ENCODE measurements at regions not wholly inside any gene's neighbourhood (a gene's known extent, or its start where the extent isn't known, plus 50 kb on each side); places are given as distances from the start of the nearest gene placed in this dataset.

DNA sequence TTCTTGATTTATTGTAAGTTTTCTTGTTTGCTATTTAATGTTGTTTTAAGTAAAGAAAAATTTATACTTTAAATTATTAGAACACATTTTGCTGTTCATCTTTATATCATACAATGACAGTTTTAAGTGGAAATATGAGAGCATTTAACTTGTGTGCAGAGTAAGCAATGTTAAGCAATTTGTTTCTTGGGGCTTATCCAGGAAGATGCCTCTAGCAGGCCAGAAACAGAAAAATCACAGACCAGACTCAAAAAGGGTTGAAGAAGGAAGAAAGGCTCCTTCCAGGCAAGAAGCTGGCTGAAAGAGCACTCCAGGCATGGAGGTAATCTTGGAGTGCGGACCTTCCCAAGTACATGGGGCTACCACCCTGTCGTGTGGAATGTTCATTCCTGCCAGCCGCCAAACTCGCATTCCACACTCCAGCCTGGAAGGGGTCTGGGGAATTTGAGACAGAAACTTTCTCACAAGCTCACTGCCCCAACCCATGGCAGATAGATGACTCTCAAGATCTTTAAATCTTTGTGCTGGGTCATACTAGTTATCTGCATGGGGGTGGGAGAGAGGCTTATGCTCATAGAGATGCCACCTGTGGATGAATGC is 1521.3 kb upstream of the AGA start:
- ATAC-seq (no peak), FAIRE-seq (no peak), DNase-seq (ENCODE audit: low spot score) (no peak)
- no peak overlapping the region for H3K4me3 ChIP-seq (replicated peaks in 1 of 3; ENCODE audit: insufficient read depth in 1 of 3, low read depth in 2 of 3, low read length in 3 of 3)
- CTCF ChIA-PET (ENCODE audit: low intra/inter-chr PET ratio, low total read pairs), result no interaction called here
- POLR2A ChIA-PET, result no interaction called here
- no peak overlapping the region for H3K27ac ChIP-seq (ENCODE audit: extremely low read length, insufficient read depth, low read length)
- H3K36me3 ChIP-seq (replicated peaks in 1 of 2; ENCODE audit: control insufficient read depth in 1 of 2, insufficient read depth in 2 of 2, low read length in 2 of 2), result no peaks in the 10 kb centered on the region; a peak in 1 of 5 replicates
- no peak overlapping the region for H2AFZ ChIP-seq (ENCODE audit: low read length)
- no peak overlapping the region for H3K4me2 ChIP-seq (ENCODE audit: low read depth, low read length)
- H3K9me3 ChIP-seq (ENCODE audit: low read length), result peaks cover 57% of the 10 kb centered on the region
- no peaks in the 10 kb centered on the region for H3K79me2 ChIP-seq (ENCODE audit: insufficient read depth, low read length)
- 13% methylated on average over 4 of the region's 4 CpGs for WGBS (ENCODE audit: low lambda C conversion rate)
- H4K20me1 ChIP-seq (ENCODE audit: insufficient read depth, low read length), result no peaks in the 10 kb centered on the region
- H3K9ac ChIP-seq (ENCODE audit: insufficient read depth, low read depth, low read length), result no peak overlapping the region
- TF ChIP-seq ZNF713 (CRISPR knock-in tag; IDR thresholded peaks at IDR 0.05), result no peak
- TF ChIP-seq, protein P1, sequence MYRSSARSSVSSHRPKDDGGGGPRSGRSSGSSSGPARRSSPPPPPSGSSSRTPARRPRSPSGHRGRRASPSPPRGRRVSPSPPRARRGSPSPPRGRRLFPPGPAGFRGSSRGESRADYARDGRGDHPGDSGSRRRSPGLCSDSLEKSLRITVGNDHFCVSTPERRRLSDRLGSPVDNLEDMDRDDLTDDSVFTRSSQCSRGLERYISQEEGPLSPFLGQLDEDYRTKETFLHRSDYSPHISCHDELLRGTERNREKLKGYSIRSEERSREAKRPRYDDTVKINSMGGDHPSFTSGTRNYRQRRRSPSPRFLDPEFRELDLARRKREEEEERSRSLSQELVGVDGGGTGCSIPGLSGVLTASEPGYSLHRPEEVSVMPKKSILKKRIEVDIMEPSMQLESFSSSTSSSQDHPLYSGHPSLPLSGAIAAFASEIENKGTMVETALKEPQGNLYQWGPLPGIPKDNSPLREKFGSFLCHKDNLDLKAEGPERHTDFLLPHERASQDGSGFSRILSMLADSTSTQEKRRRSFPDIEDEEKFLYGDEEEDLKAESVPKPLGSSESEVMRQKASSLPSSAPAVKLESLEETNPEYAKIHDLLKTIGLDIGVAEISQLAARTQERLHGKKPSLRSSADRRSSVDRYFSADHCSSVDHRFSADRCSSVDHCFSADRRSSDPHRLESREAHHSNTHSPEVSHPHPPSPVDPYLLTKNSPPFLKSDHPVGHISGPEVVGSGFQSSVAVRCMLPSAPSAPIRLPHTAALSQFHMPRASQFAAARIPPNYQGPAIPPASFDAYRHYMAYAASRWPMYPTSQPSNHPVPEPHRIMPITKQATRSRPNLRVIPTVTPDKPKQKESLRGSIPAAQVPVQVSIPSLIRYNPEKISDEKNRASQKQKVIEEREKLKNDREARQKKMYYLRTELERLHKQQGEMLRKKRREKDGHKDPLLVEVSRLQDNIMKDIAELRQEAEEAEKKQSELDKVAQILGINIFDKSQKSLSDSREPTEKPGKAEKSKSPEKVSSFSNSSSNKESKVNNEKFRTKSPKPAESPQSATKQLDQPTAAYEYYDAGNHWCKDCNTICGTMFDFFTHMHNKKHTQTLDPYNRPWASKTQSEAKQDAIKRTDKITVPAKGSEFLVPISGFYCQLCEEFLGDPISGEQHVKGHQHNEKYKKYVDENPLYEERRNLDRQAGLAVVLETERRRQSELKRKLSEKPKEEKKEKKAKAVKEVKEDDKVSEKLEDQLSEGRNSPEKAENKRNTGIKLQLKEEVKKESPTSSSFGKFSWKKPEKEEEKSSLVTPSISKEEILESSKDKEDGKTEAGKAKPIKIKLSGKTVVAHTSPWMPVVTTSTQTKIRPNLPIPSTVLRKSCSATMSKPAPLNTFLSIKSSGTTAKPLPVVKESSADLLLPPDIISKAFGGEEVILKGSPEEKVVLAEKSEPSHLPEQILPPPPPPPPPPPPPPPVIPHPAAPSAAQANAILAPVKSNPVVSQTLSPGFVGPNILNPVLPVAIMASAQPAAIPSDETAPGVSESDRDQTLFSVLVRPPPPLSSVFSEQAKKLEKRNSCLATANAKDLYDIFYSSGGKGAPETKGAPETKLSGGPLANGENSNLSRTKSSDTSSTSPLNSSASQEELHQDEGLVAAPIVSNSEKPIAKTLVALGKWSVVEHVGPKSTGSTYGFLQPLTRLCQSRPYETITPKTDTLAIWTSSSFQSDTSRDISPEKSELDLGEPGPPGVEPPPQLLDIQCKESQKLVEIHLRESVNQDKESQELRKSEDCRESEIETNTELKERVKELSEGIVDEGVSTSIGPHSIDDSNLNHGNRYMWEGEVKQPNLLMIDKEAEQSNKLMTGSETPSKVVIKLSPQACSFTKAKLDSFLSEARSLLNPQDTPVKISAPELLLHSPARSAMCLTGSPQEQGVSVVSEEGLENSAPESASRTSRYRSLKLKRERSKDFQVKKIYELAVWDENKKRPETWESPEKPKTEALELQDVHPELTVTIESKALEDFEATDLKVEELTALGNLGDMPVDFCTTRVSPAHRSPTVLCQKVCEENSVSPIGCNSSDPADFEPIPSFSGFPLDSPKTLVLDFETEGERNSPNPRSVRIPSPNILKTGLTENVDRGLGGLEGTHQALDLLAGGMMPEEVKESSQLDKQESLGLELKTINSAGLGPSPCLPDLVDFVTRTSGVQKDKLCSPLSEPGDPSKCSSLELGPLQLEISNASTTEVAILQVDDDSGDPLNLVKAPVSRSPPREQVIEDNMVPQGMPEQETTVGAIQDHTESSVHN (CRISPR knock-in tag; IDR thresholded peaks at IDR 0.05), result no peak
- TF ChIP-seq ZNF441 (CRISPR knock-in tag; IDR thresholded peaks at IDR 0.05; ENCODE audit: borderline replicate concordance), result no peak
- no peak for TF ChIP-seq ASH2L (IDR thresholded peaks at IDR 0.05; ENCODE audit: insufficient read length, low read depth, low read length)
- no peak for TF ChIP-seq ZFP62 (CRISPR knock-in tag; IDR thresholded peaks at IDR 0.05)
- no peak for TF ChIP-seq ZSCAN12 (CRISPR knock-in tag; IDR thresholded peaks at IDR 0.05)
- no peak for TF ChIP-seq SCMH1 (CRISPR knock-in tag; IDR thresholded peaks at IDR 0.05; ENCODE audit: borderline replicate concordance)
- TF ChIP-seq, protein P2, sequence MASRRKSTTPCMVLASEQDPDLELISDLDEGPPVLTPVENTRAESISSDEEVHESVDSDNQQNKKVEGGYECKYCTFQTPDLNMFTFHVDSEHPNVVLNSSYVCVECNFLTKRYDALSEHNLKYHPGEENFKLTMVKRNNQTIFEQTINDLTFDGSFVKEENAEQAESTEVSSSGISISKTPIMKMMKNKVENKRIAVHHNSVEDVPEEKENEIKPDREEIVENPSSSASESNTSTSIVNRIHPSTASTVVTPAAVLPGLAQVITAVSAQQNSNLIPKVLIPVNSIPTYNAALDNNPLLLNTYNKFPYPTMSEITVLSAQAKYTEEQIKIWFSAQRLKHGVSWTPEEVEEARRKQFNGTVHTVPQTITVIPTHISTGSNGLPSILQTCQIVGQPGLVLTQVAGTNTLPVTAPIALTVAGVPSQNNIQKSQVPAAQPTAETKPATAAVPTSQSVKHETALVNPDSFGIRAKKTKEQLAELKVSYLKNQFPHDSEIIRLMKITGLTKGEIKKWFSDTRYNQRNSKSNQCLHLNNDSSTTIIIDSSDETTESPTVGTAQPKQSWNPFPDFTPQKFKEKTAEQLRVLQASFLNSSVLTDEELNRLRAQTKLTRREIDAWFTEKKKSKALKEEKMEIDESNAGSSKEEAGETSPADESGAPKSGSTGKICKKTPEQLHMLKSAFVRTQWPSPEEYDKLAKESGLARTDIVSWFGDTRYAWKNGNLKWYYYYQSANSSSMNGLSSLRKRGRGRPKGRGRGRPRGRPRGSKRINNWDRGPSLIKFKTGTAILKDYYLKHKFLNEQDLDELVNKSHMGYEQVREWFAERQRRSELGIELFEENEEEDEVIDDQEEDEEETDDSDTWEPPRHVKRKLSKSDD (CRISPR knock-in tag; IDR thresholded peaks at IDR 0.05; ENCODE audit: low read depth), result no peak
- TF ChIP-seq, protein P3, sequence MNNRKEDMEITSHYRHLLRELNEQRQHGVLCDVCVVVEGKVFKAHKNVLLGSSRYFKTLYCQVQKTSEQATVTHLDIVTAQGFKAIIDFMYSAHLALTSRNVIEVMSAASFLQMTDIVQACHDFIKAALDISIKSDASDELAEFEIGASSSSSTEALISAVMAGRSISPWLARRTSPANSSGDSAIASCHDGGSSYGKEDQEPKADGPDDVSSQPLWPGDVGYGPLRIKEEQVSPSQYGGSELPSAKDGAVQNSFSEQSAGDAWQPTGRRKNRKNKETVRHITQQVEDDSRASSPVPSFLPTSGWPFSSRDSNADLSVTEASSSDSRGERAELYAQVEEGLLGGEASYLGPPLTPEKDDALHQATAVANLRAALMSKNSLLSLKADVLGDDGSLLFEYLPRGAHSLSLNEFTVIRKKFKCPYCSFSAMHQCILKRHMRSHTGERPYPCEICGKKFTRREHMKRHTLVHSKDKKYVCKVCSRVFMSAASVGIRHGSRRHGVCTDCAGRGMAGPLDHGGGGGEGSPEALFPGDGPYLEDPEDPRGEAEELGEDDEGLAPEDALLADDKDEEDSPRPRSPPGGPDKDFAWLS (CRISPR knock-in tag; IDR thresholded peaks at IDR 0.05; ENCODE audit: borderline replicate concordance), result no peak
- TF ChIP-seq SP4 (CRISPR knock-in tag; IDR thresholded peaks at IDR 0.05), result no peak
- TF ChIP-seq TBX2 (CRISPR knock-in tag; IDR thresholded peaks at IDR 0.05; ENCODE audit: borderline replicate concordance), result no peak
- intact Hi-C loops (cut with micrococcal nuclease; ENCODE audit: unreplicated experiment), result no loop called here
- H3K4me1 ChIP-seq (ENCODE audit: insufficient read depth, low read length), result no peaks in the 10 kb centered on the region
- no TSS peak for BruUV-seq (replicated peaks)
- H3K27me3 ChIP-seq (ENCODE audit: control insufficient read depth in 1 of 2, insufficient read depth in 2 of 2, low read length in 2 of 2), result no peaks in the 10 kb centered on the region
- in situ Hi-C loops (cut with HindIII; ENCODE audit: extremely low pct_ligation_motif_present, low pct_unique_long_range_greater_than_20kb), result no loop called here

Measured in HepG2 (cell line).